Activated naive CD4-positive, alpha-beta T cell treated with anti-CD3 and anti-CD28 coated beads, Interleukin-2, amount 10 ng/mL, durations not matched to agents 7 days and 5 days (primary cell): ENCODE measurements at regions not wholly inside any gene's neighbourhood (a gene's known extent, or its start where the extent isn't known, plus 50 kb on each side); places are given as distances from the start of the nearest gene placed in this dataset.
"Not testable (repeated sequence)": the region's sequence is repeated elsewhere in the genome, so short reads cannot be mapped to it uniquely, and the experiment has no call there.

ENCODE experiments used
- CTCF ChIA-PET: fragments of 350-600 bp; sonication (Branson Sonifier 250); formaldehyde crosslinking; loops from one replicate; lab custom pipeline; 2021; ENCODE audit warnings: antibody characterized with exemption; lab: Charles Lee
- DNase-seq: peaks from one replicate; pipeline ENCODE4 v3.0.0-alpha.2; 2020
- H3K27ac Mint-ChIP-seq: one replicate; pipeline ENCODE4 v1.8.0; 2021; ENCODE audit warnings: mild to moderate bottlenecking, moderate library complexity, mixed read lengths
- H3K27me3 Mint-ChIP-seq: one replicate; pipeline ENCODE4 v1.8.0; 2021; ENCODE audit warnings: mild to moderate bottlenecking, mixed read lengths
- H3K36me3 Mint-ChIP-seq: one replicate; pipeline ENCODE4 v1.8.0; 2021; ENCODE audit warnings: mixed read lengths
- H3K4me1 Mint-ChIP-seq: one replicate; pipeline ENCODE4 v1.8.0; 2021; ENCODE audit warnings: mixed read lengths
- H3K4me3 Mint-ChIP-seq: one replicate; pipeline ENCODE4 v1.8.0; 2021; ENCODE audit warnings: mild to moderate bottlenecking, moderate library complexity, mixed read lengths
- H3K9me3 Mint-ChIP-seq: one replicate; pipeline ENCODE4 v1.8.0; 2021; ENCODE audit warnings: mixed read lengths

GRCh38 chr9:13034694-13035002, 244.8 kb downstream of the MPDZ start:
- Mint-ChIP-seq H3K27me3 (no peaks in the 10 kb centered on the region), H3K9me3 (no peaks in the 10 kb centered on the region), H3K36me3 (no peaks in the 10 kb centered on the region), H3K4me1 (no peaks in the 10 kb centered on the region), H3K4me3 (no peak overlapping the region), H3K27ac (no peak overlapping the region)
- CTCF ChIA-PET = interaction anchor here (0.7 to 1.1 kb wide), 2 partner anchors 55 to 1150 kb away, joined by 4 read pairs; no protein-coding TSS in a partner anchor
- DNase-seq = no peak

- CTCF ChIA-PET = no interaction called here
- H3K9me3 Mint-ChIP-seq = peaks cover 2% of the 10 kb centered on the region
- no peaks in the 10 kb centered on the region for H3K36me3 Mint-ChIP-seq
- no peaks in the 10 kb centered on the region for H3K4me1 Mint-ChIP-seq
- H3K27ac Mint-ChIP-seq = no peak overlapping the region
- H3K4me3 Mint-ChIP-seq = no peak overlapping the region
- no peak for DNase-seq
- H3K27me3 Mint-ChIP-seq = no peaks in the 10 kb centered on the region
These were observed 243.7 kb downstream of the MPDZ start for GRCh38 chr9:13035822-13036221.

GRCh38 chr9:13037808-13038207, 241.7 kb downstream of the MPDZ start:
- H3K9me3 Mint-ChIP-seq, H3K4me1 Mint-ChIP-seq, H3K27ac Mint-ChIP-seq, H3K4me3 Mint-ChIP-seq, H3K27me3 Mint-ChIP-seq, H3K36me3 Mint-ChIP-seq, CTCF ChIA-PET, DNase-seq: not testable (repeated sequence)

DNA sequence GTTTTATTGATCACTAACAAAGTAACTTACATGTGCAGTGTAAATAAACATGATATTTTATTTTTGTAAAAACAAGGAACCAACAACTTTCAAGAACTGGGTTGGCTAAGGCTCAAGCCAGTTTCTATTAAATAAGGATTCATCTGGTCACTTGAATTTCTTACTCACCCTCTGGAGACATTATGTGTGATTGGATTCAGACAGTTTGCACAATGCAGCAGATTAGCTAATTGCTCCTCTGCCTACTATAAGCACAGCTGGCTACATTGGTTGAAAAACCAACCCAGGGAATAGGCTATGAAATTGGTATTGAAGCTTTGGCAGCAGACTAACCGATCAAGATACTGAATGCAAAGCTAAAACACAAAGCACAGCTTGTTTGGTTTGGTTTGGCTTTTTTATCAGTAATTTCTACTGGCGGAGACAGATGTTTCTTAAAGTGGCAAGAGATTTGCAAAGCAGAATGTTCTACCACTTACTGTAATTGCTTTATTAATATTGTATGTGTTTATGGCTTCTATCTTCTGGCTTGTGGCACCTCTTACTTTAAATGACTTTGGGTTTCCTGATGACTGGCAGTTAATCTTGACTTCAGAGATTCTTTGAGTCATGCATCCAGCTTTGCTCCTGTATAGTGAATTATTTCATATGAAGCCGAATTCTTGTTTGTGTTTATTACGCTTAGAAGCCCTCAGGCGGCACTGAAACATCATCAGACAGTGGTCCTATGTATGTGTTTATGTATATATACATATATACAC, 231.5 kb downstream of the MPDZ start:
- no peak for DNase-seq
- Mint-ChIP-seq H3K27me3 (no peaks in the 10 kb centered on the region), H3K4me3 (no peak overlapping the region), H3K27ac (no peak overlapping the region), H3K4me1 (no peaks in the 10 kb centered on the region), H3K9me3 (peaks cover 14% of the 10 kb centered on the region), H3K36me3 (no peaks in the 10 kb centered on the region)
- CTCF ChIA-PET = no interaction called here

DNA sequence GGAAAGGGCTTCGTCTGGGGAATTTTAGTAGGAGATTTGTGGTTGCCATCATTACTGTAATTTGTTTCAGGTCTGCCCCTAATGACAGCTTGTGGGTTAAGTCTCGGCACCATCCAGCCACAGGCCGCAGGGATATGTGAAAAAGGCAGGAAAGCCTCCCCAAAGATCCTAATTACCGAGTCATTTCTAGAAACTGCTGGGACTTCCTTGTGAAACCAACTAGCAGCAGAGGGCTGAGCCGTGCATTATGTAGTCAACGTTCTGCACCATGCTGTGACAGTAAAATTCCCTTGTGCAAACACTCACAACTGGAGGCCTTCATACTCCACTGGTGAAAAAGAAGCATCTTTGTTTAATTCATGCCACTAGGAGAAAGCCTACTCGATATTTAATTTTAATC, 230.3 kb downstream of the MPDZ start:
- CTCF ChIA-PET = no interaction called here
- Mint-ChIP-seq H3K27me3 (no peaks in the 10 kb centered on the region), H3K4me1 (no peaks in the 10 kb centered on the region), H3K9me3 (peaks cover 19% of the 10 kb centered on the region), H3K36me3 (no peaks in the 10 kb centered on the region), H3K27ac (no peak overlapping the region), H3K4me3 (no peak overlapping the region)
- no peak for DNase-seq

DNA sequence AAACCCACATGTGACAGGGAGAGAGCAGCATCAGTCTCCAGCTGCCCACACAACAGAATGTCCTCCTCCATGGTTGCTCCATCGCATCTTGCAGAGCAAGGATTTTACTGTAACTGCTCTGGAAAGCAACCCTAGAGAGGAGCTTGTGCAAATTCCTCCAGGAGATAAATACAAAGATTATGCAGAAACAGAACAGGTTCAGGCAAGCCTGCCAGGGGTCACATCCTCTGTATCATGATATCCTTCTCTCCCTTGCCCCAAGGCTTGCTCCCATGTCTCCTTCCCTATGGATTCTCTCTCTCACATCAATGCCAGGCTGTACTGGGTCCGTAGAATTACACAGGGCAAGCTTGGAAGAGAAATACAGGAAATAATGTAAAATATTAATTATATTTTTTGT, 226.0 kb downstream of the MPDZ start:
- no peak overlapping the region for H3K4me3 Mint-ChIP-seq
- peaks cover 9% of the 10 kb centered on the region for H3K9me3 Mint-ChIP-seq
- H3K4me1 Mint-ChIP-seq = no peaks in the 10 kb centered on the region
- no peak for DNase-seq
- no peak overlapping the region for H3K27ac Mint-ChIP-seq
- H3K36me3 Mint-ChIP-seq = no peaks in the 10 kb centered on the region
- no peaks in the 10 kb centered on the region for H3K27me3 Mint-ChIP-seq
- CTCF ChIA-PET = no interaction called here

DNA sequence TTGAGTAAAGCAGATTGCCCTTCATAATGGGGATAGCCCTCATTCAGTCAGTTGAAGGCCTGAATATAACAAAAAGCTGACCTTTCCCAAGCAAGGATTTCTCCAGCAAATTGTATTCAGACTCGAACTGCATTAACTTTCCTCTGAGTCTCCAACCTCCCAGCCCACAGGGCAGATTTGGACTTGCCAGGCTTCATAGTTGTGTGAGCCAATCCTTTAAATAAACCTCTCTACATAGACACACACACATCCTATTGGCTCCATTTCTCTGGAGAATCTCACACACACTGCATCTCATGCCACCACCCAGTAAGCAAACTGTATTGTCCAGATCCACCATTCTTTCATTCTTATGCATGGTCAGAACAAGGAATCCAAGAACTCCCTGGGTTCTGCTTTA, 225.1 kb downstream of the MPDZ start:
- Mint-ChIP-seq H3K27ac (no peak overlapping the region), H3K9me3 (peaks cover 9% of the 10 kb centered on the region), H3K4me3 (no peak overlapping the region), H3K36me3 (no peaks in the 10 kb centered on the region), H3K4me1 (no peaks in the 10 kb centered on the region), H3K27me3 (no peaks in the 10 kb centered on the region)
- no peak for DNase-seq
- CTCF ChIA-PET = no interaction called here
